Stimulated activated CD8-positive, alpha-beta memory T cell treated with anti-CD3 and anti-CD28 coated beads, Interleukin-12 subunit alpha, Interleukin-12 subunit beta, amount 100 ng/mL, for 24 hours (primary cell): ENCODE measurements at regions not wholly inside any gene's neighbourhood (a gene's known extent, or its start where the extent isn't known, plus 50 kb on each side); places are given as distances from the start of the nearest gene placed in this dataset.
"Not testable (repeated sequence)": the region's sequence is repeated elsewhere in the genome, so short reads cannot be mapped to it uniquely, and the experiment has no call there.

Experiments used
- DNase-seq: peaks from one replicate; pipeline ENCODE4 v3.0.0-alpha.2; 2020; ENCODE audit errors: extremely low read depth

DNA sequence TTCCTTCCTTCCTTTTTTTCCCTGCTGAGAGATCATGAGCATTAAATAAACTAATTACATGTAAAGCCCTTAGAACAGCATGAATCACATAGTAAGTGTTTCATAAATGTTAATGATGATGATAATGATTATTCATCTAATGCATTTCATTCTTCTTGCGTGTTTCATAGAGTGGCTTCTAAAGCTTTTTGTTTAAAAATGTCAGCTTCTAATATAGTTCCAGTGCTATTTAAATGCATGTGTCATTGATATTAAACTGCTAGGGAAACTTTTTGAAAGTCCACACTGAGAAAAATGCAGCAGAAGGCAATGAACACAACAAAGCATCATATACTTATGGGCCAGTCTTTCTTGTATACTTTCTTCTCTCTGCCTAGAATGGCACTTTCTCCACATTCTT lies 894.8 kb downstream of the REEP3 start:
- no peak for DNase-seq

DNA sequence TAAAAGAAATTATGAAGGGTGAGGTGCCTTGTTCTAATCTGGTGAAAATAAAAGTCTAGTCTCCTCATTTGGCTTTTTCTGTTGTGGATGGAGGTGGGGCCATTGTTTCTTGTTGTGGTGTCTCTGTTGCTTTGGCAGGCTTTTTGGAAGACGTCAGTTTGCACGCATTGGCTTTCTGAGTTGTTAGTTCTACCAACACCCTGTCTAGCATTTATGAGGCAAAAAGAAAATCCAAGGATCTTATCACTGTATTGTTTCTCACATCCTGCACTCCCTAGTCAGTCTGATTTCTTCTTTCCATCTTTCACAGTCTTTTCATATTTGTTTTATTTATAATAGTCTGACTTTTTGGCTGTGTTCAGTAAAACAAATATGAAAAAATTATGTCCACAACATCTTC lies 898.3 kb downstream of the REEP3 start:
- no peak for DNase-seq

DNA sequence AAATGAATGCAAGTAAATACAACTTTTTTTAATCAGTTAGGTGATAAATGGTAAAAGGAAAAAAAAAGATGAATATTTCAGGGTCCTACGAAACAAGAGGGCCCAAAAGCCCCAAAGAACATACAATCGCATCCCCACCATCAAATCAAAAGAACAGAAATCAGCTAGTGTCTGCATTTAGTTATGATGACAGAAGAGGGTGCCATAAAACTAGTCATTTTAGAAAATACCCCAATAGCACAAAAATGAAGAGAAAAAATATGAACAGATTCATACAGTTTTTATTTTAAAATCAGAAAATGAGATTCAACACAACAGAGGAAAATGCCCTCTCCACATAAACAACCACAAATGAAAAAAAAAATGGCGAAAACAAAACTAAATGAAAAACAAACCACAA lies 905.5 kb downstream of the REEP3 start:
- no peak for DNase-seq

DNA sequence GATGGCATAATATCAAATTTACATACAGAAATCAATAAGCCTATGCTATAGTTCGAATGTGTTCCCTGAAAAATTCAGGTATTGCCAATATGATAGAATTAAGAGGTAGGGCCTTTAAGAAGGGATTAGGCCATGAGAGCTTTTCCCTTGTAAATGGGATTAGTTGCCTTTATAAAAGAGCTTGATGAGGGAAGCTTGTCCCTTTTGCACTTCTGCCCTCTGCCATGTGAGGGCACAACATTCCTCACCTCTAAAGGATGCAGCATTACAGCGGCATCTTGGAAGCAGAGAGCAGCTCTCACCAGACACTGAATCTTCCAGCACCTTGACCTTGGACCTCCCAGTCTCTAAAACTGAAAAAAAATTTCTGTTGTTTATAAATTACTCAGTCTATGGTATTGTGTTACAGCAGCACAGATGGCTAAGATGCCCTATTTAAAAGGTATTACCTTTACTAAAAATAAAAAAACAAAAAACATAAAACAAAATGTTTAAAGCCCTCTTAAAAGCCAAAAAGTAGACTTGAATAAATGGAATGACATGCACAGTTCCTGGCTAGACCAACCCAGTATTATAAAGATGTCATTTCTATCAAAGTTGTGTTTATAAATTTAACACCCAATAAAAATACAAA lies 909.6 kb downstream of the REEP3 start:
- DNase-seq: no peak

DNA sequence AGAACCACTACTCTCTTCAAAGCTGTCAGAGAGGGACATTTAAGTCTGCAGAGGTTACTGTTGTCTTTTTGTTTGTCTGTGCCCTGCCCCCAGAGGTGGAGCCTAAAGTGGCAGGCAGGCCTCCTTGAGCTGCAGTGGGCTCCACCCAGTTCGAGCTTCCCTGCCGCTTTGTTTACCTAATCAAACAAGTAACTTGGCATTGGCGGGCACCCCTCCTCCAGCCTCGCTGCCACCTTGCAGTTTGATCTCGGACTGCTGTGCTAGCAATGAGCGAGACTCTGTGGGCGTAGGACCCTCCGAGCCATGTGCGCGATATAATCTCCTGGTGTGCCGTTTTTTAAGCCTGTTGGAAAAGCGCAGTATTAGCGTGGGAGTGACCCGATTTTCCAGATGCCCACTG lies 920.7 kb downstream of the REEP3 start:
- DNase-seq: not testable (repeated sequence)

DNA sequence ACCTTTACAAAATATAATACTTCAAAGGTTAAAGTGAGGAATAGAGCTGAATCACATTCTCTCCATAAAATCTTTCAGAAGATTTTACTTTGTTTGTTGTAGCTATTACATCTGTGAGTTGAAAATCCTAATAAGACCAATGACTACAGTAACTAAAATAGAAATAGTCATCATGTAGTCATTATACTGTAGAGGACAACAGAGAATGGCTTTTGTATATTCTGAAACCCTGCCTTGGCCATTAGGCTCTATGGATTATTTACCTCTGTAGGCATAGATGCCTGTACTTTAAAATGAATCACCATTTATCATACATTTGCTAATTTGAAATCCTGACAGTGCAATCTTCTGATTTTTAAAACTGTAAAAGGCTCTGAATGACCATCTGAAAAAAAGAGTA lies 923.0 kb downstream of the REEP3 start:
- DNase-seq: no peak

DNA sequence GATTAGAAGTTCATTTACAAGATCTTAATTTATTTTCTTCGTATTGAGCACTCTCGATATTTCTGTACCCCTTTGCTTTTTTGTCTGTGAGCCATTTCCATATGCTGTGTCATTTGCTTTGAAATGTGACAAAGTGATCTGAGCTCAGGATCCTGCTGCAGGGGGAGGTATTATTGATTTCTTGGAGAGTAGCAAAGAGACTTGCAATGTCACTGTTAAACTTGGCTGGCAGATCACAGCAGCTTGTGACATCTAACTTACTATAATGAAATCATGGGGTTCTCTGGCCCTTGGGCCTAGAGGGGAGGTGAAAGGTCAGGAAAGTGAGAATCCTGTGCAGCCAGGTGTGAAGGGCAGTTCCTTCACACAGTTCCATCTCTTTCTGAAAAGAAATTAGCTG lies 923.4 kb downstream of the REEP3 start:
- no peak for DNase-seq

DNA sequence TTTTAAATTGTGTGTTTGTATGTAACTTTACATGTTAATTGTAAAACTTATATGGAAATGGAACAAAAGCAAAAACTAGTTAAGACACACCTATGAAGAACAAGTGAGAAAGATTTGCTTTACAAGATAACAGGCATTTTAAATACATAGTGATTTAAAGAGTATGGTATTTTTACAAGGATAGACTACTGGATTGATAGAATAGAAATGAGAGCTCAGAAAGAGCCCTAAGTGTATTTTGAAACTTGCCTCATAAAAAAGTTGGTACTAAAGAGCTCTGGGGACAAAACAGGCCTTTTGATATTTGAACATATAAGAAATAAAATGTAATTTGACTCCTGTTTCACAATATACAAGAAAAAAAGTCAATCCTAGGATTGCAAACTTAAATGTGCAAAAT lies 928.4 kb downstream of the REEP3 start:
- no peak for DNase-seq

DNA sequence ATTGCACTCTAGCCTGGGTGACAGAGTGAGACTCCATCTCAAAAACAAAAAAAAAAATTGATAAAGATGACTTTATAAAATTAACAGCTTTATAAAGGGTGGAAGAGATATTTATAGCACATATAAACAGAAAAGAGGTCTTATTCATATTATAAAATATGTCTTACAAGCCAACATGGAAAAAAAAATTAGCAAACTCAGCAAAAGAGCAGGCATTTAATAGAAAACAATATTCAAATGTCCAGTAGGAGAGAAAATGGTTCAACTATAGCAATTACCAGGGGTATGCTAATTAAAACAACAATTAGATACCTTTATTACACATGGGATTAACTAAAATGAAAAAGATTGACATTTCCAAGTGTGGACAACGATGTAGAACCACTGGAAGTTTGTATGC lies 929.1 kb downstream of the REEP3 start:
- DNase-seq: no peak

DNA sequence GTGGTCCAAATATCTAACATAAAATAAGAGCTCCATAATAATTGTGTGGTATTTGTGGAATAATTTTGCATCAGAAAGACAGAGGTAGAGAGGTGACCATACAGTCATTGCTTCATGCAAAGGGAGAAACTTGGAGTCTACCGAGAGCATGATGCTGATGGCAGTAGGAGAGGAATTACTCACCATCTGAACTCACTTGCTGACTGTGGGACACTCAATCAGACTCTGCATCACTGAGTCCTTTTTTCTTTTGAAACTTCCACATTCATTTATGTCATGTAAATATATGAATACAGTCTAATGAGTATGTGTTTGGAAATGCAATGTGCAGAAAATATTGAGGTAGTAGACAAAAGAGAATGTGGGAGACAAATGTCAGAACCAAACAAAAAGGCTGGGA lies 933.8 kb downstream of the REEP3 start:
- no peak for DNase-seq

DNA sequence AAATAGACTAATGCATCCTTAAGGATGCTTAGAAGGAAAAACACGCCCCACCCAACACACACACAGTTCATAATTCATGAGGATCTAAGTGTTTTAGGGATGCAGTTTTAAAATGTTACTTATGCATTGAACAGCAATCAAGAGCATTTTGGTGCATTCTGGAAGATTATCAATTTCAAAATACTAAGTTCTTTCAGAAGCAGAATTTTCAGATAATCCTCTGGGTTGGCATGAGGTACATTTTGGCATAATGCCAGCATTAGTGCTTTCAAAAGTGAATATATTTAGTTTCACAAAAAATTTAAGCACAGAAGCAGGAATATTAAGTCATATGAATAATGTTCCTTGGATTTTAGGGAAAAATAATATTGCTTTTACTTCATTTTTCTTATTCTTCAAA lies 937.1 kb downstream of the REEP3 start:
- no peak for DNase-seq

DNA sequence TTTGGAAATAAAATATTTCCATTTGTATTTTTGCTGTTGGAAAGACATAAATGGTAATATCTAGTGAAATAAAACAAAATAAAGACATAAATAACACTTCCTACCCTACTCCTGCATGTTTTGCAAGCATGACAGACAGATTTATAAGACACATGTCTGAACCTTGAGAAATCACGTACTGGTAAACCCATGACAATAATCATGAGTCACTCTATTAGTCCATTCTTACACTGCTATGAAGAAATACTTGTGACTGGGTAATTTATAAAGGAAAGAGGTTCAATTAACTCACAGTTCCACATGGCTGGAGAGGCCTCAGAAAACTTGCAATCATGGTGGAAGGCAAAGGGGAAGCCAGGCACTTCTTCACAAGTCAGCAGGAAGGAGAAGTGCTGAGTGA lies 942.2 kb downstream of the REEP3 start:
- DNase-seq: no peak

DNA sequence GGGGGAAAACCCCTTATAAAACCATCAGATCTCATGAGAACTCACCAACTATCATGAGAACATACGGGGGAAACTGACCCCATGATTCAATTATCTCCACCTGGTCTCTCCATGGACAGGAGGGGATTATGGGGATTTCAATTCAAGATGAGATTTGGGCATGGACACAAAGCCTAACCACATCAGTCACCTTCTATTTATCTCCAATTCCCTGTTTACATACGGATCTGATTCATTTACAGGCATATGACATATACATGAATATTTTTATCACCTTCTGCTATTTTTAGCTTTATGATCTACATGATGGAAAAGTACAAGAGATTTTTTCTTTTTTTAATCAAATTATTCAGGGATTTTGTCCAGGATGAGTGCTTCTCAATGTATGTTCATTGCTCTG lies 944.5 kb downstream of the REEP3 start:
- no peak for DNase-seq

DNA sequence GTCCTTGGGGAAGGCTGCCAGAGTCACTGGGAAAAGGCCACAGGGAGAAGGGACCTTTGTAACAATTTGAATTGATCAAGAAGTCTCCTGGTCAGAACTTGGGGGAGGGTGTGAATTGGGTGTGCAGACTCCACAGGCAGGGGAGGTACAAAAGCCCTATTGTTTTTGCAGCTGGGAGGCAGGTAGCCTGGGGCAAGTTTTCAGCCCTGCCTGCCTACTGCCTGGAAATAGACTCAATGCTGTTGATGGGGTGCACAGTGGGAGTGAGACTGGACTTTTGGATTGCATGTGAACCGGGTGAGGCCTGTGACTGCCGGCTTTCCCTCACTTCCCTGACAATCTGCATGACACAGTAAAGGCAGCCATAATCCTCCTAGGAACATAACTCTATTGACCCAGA lies 947.0 kb downstream of the REEP3 start:
- no peak for DNase-seq

DNA sequence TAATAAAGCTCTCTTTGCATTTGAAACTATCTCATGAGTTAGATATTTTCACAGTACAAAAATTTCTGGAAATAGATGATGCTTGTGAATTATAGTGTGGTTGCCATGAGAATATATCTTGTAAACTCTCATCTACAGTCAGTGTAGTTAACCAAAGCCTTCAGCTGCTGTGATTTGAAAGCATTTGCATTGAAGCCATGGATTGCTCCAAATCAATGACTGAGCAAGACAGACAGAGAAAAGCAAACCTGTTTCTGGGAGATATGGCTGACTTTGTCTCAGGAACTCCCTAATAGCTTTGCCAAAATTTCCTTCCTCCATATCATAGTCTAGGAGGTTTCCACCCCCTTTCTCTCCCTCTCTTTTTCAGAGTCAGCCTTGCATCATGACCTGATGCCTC lies 955.3 kb downstream of the REEP3 start:
- no peak for DNase-seq

DNA sequence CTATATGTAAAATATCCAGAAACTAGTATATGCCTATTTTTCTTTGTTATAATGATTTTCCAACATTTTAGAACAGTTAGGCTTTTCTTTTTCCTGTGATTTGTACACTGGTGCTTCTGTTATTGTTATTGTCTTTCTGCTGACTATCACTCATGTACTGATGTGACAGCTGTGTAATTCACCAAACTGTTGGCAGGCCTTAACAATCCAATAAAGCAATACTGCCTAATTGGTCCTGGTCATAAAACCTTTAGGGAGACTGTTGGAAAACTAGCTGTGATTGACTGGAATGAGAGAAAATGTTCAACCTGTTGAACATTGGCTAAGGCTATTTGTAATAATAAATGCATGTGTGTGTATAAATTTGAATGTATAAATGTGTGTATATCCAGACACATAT lies 956.6 kb downstream of the REEP3 start:
- no peak for DNase-seq

DNA sequence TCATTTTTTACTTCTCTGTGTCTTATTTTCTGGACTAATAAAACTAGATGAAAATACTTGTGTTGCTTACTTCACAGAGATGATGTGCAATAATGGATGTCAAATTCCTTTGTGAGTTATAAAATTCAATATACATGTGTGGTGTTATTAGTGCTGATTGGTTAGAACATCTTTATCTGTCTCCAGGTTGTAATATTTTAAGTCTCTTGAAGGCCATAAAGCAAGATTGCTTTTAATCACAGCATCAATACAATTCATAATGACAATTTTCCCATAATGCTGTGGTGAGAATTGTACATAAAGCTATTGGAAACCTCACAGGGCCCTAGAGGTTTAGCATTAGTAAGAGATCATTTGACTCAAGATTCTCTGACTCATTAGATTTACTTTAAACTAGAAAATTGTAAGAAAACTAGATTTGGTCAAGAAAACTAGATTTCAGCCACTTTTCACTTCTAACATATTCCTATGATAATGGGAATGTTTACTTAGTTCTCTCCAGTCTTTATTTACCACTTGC lies 963.7 kb downstream of the REEP3 start:
- no peak for DNase-seq

DNA sequence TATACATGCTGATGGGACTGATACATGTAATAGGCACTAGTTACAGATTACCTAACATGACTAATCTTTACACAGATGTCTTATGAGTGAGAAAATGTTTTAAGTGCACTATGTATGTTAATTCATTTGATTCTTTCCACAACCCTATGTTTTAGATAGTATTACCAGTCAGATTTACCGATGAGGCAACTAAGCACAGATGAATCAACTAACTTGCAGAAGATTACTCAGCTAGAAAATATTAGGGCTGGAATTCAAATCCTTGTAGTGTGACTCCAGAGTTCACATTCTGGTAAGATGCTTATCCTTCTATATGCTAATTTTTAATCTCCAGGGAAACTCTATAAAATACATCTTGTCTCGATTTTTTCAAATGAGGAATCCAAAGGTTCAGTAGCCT lies 964.9 kb downstream of the REEP3 start:
- DNase-seq: no peak

DNA sequence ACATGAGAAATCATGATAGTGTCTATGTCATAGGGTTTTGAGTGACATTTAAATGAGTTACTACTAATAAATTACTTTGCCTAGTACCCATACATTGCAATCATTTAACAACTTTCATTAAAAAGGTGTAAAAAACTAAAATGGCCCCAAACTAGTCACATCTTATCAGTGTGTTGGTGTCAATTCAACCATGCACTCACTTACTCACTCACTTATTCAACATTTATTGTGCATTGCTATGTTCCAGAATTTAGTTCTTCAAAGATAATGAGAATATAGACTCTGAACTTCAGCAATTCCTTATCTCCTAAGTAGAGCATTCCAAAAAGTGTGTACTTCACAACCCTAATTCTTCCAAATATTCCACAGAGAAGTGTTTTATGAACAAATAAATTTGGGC lies 965.7 kb downstream of the REEP3 start:
- no peak for DNase-seq

DNA sequence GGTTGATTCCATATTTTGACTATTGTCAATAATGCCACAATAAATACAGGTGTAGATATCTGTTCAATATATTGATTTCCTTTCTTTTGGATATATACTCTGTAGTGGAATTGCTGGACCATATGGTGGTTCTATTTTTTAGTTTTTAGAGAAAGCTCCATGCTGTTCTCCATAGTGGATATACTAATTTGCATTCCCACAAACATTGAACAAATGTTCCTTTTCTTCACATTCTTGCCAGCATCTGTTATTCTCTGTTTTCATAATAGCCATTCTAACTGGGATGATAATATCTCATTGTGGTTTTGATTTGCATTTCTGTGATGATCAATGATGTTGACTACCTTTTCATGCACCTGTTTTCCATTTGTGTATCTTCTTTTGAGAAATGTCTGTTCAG lies 973.7 kb downstream of the REEP3 start:
- DNase-seq: no peak

DNA sequence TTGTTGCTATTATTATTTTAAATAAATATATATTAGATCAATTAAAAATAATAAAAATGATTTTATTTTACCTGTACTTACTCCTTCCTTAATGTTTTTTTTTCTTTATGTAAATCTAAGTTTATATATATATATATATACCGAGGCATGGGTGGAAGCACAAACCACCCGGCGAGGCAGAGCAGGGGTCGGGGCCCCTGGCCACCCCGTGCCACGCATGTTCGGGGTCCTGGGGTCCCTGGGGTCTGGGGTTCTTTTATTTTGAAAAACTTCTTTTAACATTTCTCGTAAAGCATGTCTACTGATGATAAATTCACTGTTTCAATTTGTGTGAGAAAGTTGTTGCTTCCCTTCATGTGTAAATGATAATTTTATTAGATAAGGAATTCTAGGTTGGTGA lies 976.1 kb downstream of the REEP3 start:
- DNase-seq: no peak

DNA sequence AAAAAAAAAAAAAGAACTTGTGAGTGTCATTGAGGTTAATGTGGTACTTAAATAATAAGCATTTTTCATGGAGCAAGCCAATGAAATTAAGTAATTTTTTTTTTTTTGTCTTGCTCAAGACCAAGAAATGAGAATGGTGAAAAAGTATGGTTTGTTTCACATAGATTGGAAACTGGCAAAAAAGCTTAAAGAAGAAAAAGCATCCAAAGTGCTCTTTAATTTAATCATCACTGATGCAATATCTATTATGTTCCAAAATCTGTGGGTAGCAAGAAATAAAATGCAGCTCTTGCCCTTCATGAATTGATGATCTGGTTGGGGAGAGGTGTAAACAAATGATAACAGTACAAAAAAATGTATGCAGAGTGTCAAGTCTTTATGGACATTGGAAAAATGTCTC lies 980.6 kb downstream of the REEP3 start:
- no peak for DNase-seq

DNA sequence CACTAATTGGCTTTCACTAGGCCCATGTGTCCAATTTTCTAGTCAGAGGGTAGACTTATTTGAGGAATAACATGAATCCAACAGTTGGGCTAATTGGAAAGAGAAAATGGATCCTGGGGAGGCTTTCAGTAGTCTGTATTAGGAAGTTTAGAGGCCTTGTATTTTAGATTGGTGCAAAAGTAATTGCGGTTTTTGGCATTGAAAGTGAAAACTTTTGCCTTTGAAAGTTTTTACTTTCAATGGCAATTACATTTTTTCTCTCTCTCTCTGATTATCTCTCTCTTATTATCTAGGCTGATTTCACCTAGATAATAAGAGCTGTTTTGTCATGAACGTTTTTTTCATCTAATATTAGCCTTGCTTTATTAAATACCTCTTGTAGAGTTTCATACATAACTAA lies 981.7 kb downstream of the REEP3 start:
- no peak for DNase-seq

DNA sequence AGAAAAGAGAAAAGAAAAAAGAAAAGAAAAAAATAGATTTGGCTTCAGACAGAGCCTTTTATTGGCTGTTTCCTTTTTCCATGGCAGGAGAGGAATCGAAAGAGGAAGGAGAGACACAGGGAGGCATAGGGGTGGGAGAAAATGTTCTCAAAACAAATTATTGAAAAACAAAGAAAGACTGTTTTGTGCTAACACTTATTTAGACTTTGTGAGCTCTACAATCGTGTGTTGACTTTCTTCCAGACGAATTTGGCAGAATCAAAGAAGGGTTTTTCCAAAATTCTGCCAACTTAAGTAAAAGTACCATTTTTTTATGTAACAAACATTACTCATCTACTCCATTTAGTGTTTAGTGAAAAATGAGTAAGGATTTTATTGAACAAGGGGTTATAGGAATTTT lies 982.2 kb downstream of the REEP3 start:
- DNase-seq: no peak
